ENCODE measurements at regions not wholly inside any gene's neighbourhood (a gene's known extent, or its start where the extent isn't known, plus 50 kb on each side); places are given as distances from the start of the nearest gene placed in this dataset.

DNA sequence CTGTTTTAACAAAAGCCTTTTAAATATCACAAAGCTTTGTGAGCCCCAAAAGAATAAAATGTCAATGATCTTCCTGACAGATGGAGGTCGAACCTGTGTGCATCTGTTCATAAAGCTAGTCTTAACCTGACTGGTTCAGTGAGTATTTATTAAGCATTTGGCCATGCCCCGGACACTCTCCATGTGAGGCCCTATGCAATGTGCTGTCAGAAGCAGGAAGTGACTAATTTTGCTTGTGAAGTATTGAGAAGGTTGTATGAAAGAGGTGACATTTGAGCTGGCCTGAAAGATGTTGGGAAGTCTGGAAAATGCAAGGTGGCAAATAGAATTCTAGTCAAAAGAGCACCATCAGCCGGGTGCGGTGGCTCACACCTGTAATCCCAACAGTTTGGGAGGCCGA is 171.4 kb downstream of the MSL3 start:
- TF ChIP-seq, protein P1, sequence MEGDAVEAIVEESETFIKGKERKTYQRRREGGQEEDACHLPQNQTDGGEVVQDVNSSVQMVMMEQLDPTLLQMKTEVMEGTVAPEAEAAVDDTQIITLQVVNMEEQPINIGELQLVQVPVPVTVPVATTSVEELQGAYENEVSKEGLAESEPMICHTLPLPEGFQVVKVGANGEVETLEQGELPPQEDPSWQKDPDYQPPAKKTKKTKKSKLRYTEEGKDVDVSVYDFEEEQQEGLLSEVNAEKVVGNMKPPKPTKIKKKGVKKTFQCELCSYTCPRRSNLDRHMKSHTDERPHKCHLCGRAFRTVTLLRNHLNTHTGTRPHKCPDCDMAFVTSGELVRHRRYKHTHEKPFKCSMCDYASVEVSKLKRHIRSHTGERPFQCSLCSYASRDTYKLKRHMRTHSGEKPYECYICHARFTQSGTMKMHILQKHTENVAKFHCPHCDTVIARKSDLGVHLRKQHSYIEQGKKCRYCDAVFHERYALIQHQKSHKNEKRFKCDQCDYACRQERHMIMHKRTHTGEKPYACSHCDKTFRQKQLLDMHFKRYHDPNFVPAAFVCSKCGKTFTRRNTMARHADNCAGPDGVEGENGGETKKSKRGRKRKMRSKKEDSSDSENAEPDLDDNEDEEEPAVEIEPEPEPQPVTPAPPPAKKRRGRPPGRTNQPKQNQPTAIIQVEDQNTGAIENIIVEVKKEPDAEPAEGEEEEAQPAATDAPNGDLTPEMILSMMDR (IDR thresholded peaks at IDR 0.05), result no peak
- TF ChIP-seq POLR2A (IDR thresholded peaks at IDR 0.05), result no peak

Measured in transverse colon (tissue), 3 donors.